ENCODE measurements at regions not wholly inside any gene's neighbourhood (a gene's known extent, or its start where the extent isn't known, plus 50 kb on each side); places are given as distances from the start of the nearest gene placed in this dataset.
A peak's percentile ranks its signal among the peaks of the same experiment; 100 is the strongest.
"Not testable (repeated sequence)": the region's sequence is repeated elsewhere in the genome, so short reads cannot be mapped to it uniquely, and the experiment has no call there.

GRCh38 chr2:87456477-87457128 is 291.3 kb upstream of the PLGLB2 start:
- not testable (repeated sequence) for DNase-seq (ENCODE audit: low read depth in 2 of 2)

GRCh38 chr2:87457129-87457499 is 290.8 kb upstream of the PLGLB2 start:
- DNase-seq (ENCODE audit: low read depth in 2 of 2): not testable (repeated sequence)

GRCh38 chr2:87458938-87459337 is 288.9 kb upstream of the PLGLB2 start:
- not testable (repeated sequence) for DNase-seq (ENCODE audit: low read depth in 2 of 2)

GRCh38 chr2:87460104-87460503 is 287.8 kb upstream of the PLGLB2 start:
- not testable (repeated sequence) for DNase-seq (ENCODE audit: low read depth in 2 of 2)

GRCh38 chr2:87460662-87461061 is 287.2 kb upstream of the PLGLB2 start:
- DNase-seq (ENCODE audit: low read depth in 2 of 2): not testable (repeated sequence)

GRCh38 chr2:87461671-87462070 is 286.2 kb upstream of the PLGLB2 start:
- DNase-seq (ENCODE audit: low read depth in 2 of 2): not testable (repeated sequence)

GRCh38 chr2:87464219-87464618 is 283.7 kb upstream of the PLGLB2 start:
- DNase-seq (ENCODE audit: low read depth in 2 of 2): not testable (repeated sequence)

GRCh38 chr2:87465730-87466129 is 282.2 kb upstream of the PLGLB2 start:
- DNase-seq (ENCODE audit: low read depth in 2 of 2): not testable (repeated sequence)

- peak; percentile 30 to 77 for DNase-seq (ENCODE audit: low read depth in 2 of 2)
Observed at GRCh38 chr2:87466591-87467120, 281.2 kb upstream of the PLGLB2 start.

- not testable (repeated sequence) for DNase-seq (ENCODE audit: low read depth in 2 of 2)
Observed at GRCh38 chr2:87468429-87468981, 279.4 kb upstream of the PLGLB2 start.

- peak in 1 of 2 donors; percentile 28 for DNase-seq (ENCODE audit: low read depth in 2 of 2)
Observed at GRCh38 chr2:87469180-87470151, 278.4 kb upstream of the PLGLB2 start.

- DNase-seq (ENCODE audit: low read depth in 2 of 2): peak in 1 of 2 donors; percentile 33
Observed at GRCh38 chr2:87470381-87471380, 277.2 kb upstream of the PLGLB2 start.

- DNase-seq (ENCODE audit: low read depth in 2 of 2): not testable (repeated sequence)
Observed at GRCh38 chr2:87471478-87471877, 276.4 kb upstream of the PLGLB2 start.

- DNase-seq (ENCODE audit: low read depth in 2 of 2): not testable (repeated sequence)
Observed at GRCh38 chr2:87476223-87476872, 271.5 kb upstream of the PLGLB2 start.

GRCh38 chr2:87476936-87477335 is 271.0 kb upstream of the PLGLB2 start:
- DNase-seq (ENCODE audit: low read depth in 2 of 2): not testable (repeated sequence)

GRCh38 chr2:87477669-87478428 is 270.0 kb upstream of the PLGLB2 start:
- DNase-seq (ENCODE audit: low read depth in 2 of 2): not testable (repeated sequence)

GRCh38 chr2:87478911-87479310 is 269.0 kb upstream of the PLGLB2 start:
- not testable (repeated sequence) for DNase-seq (ENCODE audit: low read depth in 2 of 2)

- not testable (repeated sequence) for DNase-seq (ENCODE audit: low read depth in 2 of 2)
Observed at GRCh38 chr2:87483093-87483680, 264.7 kb upstream of the PLGLB2 start.

- not testable (repeated sequence) for DNase-seq (ENCODE audit: low read depth in 2 of 2)
Observed at GRCh38 chr2:87484363-87484762, 263.5 kb upstream of the PLGLB2 start.

All from activated CD8-positive, alpha-beta memory T cell treated with anti-CD3 and anti-CD28 coated beads for 4 hours (primary cell).